GM23338 (cell line): ENCODE measurements at regions not wholly inside any gene's neighbourhood (a gene's known extent, or its start where the extent isn't known, plus 50 kb on each side); places are given as distances from the start of the nearest gene placed in this dataset.

Experiments
- ATAC-seq: fragments of 200-7000 bp; cut with Tn5 transposase; 3 replicates; pipeline ENCODE4 v1.9.1; 2020
- DNase-seq: peaks from one replicate; pipeline ENCODE4 v3.0.0-alpha.2; 2015; ENCODE audit warnings: low spot score
- H2AFZ ChIP-seq: fragments of 200-600 bp; sonication (generic); 2 replicates; pipeline ENCODE4 v1.8.0; 2016; ENCODE audit warnings: antibody characterized with exemption, mild to moderate bottlenecking, moderate library complexity
- H3F3A ChIP-seq: fragments of 200-600 bp; sonication (generic); replicated peaks from 2 replicates; pipeline ENCODE4 v1.8.0; 2017; ENCODE audit warnings: antibody characterized with exemption, mixed run types, low read depth
- H3K27ac ChIP-seq: fragments of 200-600 bp; sonication (generic); 2 replicates; pipeline ENCODE4 v1.6.1; 2016; ENCODE audit warnings: low read depth
- H3K27me3 ChIP-seq: fragments of 200-600 bp; sonication (generic); 2 replicates; pipeline ENCODE4 v1.8.0; 2016; ENCODE audit warnings: mild to moderate bottlenecking, mixed run types, moderate library complexity; ENCODE audit not compliant: insufficient read depth
- H3K36me3 ChIP-seq: fragments of 200-600 bp; sonication (generic); 2 replicates; pipeline ENCODE4 v1.8.0; 2016; ENCODE audit warnings: mild to moderate bottlenecking; ENCODE audit not compliant: insufficient read depth
- H3K4me1 ChIP-seq: fragments of 200-600 bp; sonication (generic); 2 replicates; pipeline ENCODE4 v1.8.0; 2016; ENCODE audit warnings: mild to moderate bottlenecking, moderate library complexity; ENCODE audit not compliant: insufficient read depth
- H3K4me2 ChIP-seq: fragments of 200-600 bp; sonication (generic); 2 replicates; pipeline ENCODE4 v1.7.1; 2017; ENCODE audit warnings: mixed run types
- H3K4me3 ChIP-seq: fragments of 200-600 bp; sonication (generic); 2 replicates; pipeline ENCODE4 v1.6.1; 2016; ENCODE audit warnings: mixed run types
- H3K79me2 ChIP-seq: fragments of 200-600 bp; sonication (generic); replicated peaks from 2 replicates; pipeline ENCODE4 v1.8.0; 2017; ENCODE audit warnings: mild to moderate bottlenecking; ENCODE audit not compliant: insufficient read depth
- H3K9me2 ChIP-seq: fragments of 200-600 bp; sonication (generic); 2 replicates; pipeline ENCODE4 v1.8.0; 2017; ENCODE audit not compliant: insufficient read depth
- H4K20me1 ChIP-seq: fragments of 200-600 bp; sonication (generic); replicated peaks from 2 replicates; pipeline ENCODE4 v1.8.0; 2017; ENCODE audit warnings: mild to moderate bottlenecking; ENCODE audit not compliant: insufficient read depth
- H3K27ac Mint-ChIP-seq: 2 replicates; pipeline ENCODE4 v1.8.0; 2020; ENCODE audit warnings: inconsistent platforms, mild to moderate bottlenecking, moderate library complexity, mixed read lengths
- H3K27me3 Mint-ChIP-seq: 3 replicates; pipeline ENCODE4 v1.8.0; 2022; ENCODE audit warnings: low read depth, mild to moderate bottlenecking, moderate library complexity, mixed read lengths, inconsistent platforms; ENCODE audit not compliant: insufficient read depth, poor library complexity
- H3K36me3 Mint-ChIP-seq: 3 replicates; pipeline ENCODE4 v1.8.0; 2021; ENCODE audit warnings: low read depth, mild to moderate bottlenecking, inconsistent platforms, moderate library complexity, mixed read lengths
- H3K4me1 Mint-ChIP-seq: 3 replicates; pipeline ENCODE4 v1.8.0; 2020; ENCODE audit warnings: mild to moderate bottlenecking, inconsistent platforms, mixed read lengths
- H3K4me3 Mint-ChIP-seq: 3 replicates; pipeline ENCODE4 v1.8.0; 2021; ENCODE audit warnings: moderate library complexity, mild to moderate bottlenecking, inconsistent platforms, mixed read lengths
- H3K9me3 Mint-ChIP-seq: 3 replicates; pipeline ENCODE4 v1.8.0; 2020; ENCODE audit warnings: moderate library complexity, mild to moderate bottlenecking, inconsistent platforms, mixed read lengths
- CREB1 ChIP-seq: fragments of 250-450 bp; sonication (Bioruptor Pico); IDR thresholded peaks from 2 replicates; pipeline ENCODE4 v1.5.0; 2020; ENCODE audit warnings: low read depth, mild to moderate bottlenecking, moderate library complexity
- ETS1 ChIP-seq: IDR thresholded peaks from 2 replicates; pipeline ENCODE4 v1.6.1; 2016; ENCODE audit warnings: antibody characterized with exemption
- EZH2 ChIP-seq: fragments of 200-600 bp; sonication (generic); IDR thresholded peaks from one replicate; pipeline ENCODE4 v1.8.0; 2017; ENCODE audit warnings: antibody characterized with exemption, mild to moderate bottlenecking, low read depth; ENCODE audit not compliant: unreplicated experiment
- EZH2phosphoT487 ChIP-seq: fragments of 200-600 bp; sonication (generic); IDR thresholded peaks from one replicate; pipeline ENCODE4 v1.8.1; 2018; ENCODE audit warnings: antibody characterized with exemption; ENCODE audit not compliant: unreplicated experiment
- JUNB ChIP-seq: IDR thresholded peaks from one replicate; pipeline ENCODE4 v1.6.1; 2016; ENCODE audit warnings: antibody characterized with exemption; ENCODE audit not compliant: unreplicated experiment
- NANOG ChIP-seq: IDR thresholded peaks from 2 replicates; pipeline ENCODE4 v1.6.1; 2016; ENCODE audit warnings: antibody characterized with exemption, borderline replicate concordance
- POLR2AphosphoS5 ChIP-seq: IDR thresholded peaks from 2 replicates; pipeline ENCODE4 v1.6.1; 2016; ENCODE audit warnings: antibody characterized with exemption, low read depth
- STAT1 ChIP-seq: IDR thresholded peaks from one replicate; pipeline ENCODE4 v1.6.1; 2016; ENCODE audit warnings: antibody characterized with exemption; ENCODE audit not compliant: unreplicated experiment
- ZNF114 ChIP-seq: fragments of 250-450 bp; sonication (Bioruptor Pico); IDR thresholded peaks from 2 replicates; pipeline ENCODE4 v1.5.0; 2020; ENCODE audit warnings: mild to moderate bottlenecking, moderate library complexity
- TF ChIP-seq, protein P1 (sequence below): IDR thresholded peaks from one replicate; pipeline ENCODE4 v1.6.1; 2018; ENCODE audit warnings: antibody characterized with exemption; ENCODE audit not compliant: unreplicated experiment
- TF ChIP-seq, protein P2 (sequence below), 2 experiments: fragments of 200-600 bp in 1 of 2; sonication (generic) in 1 of 2; conservative IDR thresholded peaks; 2 replicates each; pipeline versions ENCODE4 v1.5.1 to v1.6.1; 2016 to 2017; ENCODE audit warnings: antibody characterized with exemption in 2 of 2, low read depth in 2 of 2, mild to moderate bottlenecking in 2 of 2, moderate library complexity in 1 of 2
- TF ChIP-seq, protein P3 (sequence below): fragments of 250-450 bp; sonication (Bioruptor Pico); IDR thresholded peaks from 2 replicates; pipeline ENCODE4 v1.5.0; 2020; ENCODE audit warnings: mild to moderate bottlenecking, moderate library complexity

DNA sequence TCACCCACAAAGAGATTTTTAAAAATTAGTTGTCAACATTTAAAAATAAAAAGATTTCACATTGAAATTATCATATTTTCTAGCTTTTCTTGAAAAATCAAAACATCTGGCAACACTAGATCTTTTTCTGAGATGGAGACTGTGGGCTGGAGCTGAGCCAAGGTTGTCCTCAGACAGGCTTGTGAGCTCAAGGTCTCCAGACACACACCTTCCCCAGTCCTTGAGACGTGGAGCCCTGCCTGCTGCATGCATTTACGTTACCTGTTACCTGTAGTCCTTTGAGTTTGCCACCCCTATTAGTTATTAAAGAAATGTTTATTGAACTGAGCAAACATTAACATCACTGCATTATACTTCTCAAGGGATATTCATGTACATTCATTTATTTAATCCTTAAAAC lies 87.5 kb upstream of the TLE1 start:
- H3K36me3 Mint-ChIP-seq = no peaks in the 10 kb centered on the region
- Histone ChIP-seq H3K36me3 (no peaks in the 10 kb centered on the region), H3K4me2 (no peak overlapping the region), H3K9me2 (no peaks in the 10 kb centered on the region), H3K27me3 (no peaks in the 10 kb centered on the region), H3F3A (no peaks in the 10 kb centered on the region), H3K27ac (no peak overlapping the region), H3K4me3 (no peak overlapping the region), H3K4me1 (no peaks in the 10 kb centered on the region), H4K20me1 (no peaks in the 10 kb centered on the region), H3K79me2 (no peaks in the 10 kb centered on the region), H2AFZ (no peak overlapping the region)
- ATAC-seq = no peak
- no peaks in the 10 kb centered on the region for H3K9me3 Mint-ChIP-seq
- no peak overlapping the region for H3K27ac Mint-ChIP-seq
- no peaks in the 10 kb centered on the region for H3K4me1 Mint-ChIP-seq
- TF ChIP-seq NANOG (no peak), STAT1 (no peak), CREB1 (CRISPR knock-in tag) (no peak), POLR2AphosphoS5 (no peak), ZNF114 (CRISPR knock-in tag) (no peak), JUNB (no peak), ETS1 (no peak), EZH2 (no peak), EZH2phosphoT487 (no peak)
- TF ChIP-seq, protein P1, sequence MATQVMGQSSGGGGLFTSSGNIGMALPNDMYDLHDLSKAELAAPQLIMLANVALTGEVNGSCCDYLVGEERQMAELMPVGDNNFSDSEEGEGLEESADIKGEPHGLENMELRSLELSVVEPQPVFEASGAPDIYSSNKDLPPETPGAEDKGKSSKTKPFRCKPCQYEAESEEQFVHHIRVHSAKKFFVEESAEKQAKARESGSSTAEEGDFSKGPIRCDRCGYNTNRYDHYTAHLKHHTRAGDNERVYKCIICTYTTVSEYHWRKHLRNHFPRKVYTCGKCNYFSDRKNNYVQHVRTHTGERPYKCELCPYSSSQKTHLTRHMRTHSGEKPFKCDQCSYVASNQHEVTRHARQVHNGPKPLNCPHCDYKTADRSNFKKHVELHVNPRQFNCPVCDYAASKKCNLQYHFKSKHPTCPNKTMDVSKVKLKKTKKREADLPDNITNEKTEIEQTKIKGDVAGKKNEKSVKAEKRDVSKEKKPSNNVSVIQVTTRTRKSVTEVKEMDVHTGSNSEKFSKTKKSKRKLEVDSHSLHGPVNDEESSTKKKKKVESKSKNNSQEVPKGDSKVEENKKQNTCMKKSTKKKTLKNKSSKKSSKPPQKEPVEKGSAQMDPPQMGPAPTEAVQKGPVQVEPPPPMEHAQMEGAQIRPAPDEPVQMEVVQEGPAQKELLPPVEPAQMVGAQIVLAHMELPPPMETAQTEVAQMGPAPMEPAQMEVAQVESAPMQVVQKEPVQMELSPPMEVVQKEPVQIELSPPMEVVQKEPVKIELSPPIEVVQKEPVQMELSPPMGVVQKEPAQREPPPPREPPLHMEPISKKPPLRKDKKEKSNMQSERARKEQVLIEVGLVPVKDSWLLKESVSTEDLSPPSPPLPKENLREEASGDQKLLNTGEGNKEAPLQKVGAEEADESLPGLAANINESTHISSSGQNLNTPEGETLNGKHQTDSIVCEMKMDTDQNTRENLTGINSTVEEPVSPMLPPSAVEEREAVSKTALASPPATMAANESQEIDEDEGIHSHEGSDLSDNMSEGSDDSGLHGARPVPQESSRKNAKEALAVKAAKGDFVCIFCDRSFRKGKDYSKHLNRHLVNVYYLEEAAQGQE = no peak
- TF ChIP-seq, protein P2, sequence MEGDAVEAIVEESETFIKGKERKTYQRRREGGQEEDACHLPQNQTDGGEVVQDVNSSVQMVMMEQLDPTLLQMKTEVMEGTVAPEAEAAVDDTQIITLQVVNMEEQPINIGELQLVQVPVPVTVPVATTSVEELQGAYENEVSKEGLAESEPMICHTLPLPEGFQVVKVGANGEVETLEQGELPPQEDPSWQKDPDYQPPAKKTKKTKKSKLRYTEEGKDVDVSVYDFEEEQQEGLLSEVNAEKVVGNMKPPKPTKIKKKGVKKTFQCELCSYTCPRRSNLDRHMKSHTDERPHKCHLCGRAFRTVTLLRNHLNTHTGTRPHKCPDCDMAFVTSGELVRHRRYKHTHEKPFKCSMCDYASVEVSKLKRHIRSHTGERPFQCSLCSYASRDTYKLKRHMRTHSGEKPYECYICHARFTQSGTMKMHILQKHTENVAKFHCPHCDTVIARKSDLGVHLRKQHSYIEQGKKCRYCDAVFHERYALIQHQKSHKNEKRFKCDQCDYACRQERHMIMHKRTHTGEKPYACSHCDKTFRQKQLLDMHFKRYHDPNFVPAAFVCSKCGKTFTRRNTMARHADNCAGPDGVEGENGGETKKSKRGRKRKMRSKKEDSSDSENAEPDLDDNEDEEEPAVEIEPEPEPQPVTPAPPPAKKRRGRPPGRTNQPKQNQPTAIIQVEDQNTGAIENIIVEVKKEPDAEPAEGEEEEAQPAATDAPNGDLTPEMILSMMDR (conservative IDR thresholded peaks at IDR 0.05; ENCODE audit: low read depth in 2 of 2) = no peak
- TF ChIP-seq, protein P3, sequence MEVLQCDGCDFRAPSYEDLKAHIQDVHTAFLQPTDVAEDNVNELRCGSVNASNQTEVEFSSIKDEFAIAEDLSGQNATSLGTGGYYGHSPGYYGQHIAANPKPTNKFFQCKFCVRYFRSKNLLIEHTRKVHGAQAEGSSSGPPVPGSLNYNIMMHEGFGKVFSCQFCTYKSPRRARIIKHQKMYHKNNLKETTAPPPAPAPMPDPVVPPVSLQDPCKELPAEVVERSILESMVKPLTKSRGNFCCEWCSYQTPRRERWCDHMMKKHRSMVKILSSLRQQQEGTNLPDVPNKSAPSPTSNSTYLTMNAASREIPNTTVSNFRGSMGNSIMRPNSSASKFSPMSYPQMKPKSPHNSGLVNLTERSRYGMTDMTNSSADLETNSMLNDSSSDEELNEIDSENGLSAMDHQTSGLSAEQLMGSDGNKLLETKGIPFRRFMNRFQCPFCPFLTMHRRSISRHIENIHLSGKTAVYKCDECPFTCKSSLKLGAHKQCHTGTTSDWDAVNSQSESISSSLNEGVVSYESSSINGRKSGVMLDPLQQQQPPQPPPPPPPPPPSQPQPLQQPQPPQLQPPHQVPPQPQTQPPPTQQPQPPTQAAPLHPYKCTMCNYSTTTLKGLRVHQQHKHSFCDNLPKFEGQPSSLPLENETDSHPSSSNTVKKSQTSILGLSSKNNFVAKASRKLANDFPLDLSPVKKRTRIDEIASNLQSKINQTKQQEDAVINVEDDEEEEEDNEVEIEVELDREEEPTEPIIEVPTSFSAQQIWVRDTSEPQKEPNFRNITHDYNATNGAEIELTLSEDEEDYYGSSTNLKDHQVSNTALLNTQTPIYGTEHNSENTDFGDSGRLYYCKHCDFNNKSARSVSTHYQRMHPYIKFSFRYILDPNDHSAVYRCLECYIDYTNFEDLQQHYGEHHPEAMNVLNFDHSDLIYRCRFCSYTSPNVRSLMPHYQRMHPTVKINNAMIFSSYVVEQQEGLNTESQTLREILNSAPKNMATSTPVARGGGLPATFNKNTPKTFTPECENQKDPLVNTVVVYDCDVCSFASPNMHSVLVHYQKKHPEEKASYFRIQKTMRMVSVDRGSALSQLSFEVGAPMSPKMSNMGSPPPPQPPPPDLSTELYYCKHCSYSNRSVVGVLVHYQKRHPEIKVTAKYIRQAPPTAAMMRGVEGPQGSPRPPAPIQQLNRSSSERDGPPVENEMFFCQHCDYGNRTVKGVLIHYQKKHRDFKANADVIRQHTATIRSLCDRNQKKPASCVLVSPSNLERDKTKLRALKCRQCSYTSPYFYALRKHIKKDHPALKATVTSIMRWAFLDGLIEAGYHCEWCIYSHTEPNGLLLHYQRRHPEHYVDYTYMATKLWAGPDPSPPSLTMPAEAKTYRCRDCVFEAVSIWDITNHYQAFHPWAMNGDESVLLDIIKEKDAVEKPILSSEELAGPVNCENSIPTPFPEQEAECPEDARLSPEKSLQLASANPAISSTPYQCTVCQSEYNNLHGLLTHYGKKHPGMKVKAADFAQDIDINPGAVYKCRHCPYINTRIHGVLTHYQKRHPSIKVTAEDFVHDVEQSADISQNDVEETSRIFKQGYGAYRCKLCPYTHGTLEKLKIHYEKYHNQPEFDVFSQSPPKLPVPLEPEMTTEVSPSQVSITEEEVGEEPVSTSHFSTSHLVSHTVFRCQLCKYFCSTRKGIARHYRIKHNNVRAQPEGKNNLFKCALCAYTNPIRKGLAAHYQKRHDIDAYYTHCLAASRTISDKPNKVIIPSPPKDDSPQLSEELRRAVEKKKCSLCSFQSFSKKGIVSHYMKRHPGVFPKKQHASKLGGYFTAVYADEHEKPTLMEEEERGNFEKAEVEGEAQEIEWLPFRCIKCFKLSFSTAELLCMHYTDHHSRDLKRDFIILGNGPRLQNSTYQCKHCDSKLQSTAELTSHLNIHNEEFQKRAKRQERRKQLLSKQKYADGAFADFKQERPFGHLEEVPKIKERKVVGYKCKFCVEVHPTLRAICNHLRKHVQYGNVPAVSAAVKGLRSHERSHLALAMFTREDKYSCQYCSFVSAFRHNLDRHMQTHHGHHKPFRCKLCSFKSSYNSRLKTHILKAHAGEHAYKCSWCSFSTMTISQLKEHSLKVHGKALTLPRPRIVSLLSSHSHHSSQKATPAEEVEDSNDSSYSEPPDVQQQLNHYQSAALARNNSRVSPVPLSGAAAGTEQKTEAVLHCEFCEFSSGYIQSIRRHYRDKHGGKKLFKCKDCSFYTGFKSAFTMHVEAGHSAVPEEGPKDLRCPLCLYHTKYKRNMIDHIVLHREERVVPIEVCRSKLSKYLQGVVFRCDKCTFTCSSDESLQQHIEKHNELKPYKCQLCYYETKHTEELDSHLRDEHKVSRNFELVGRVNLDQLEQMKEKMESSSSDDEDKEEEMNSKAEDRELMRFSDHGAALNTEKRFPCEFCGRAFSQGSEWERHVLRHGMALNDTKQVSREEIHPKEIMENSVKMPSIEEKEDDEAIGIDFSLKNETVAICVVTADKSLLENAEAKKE (CRISPR knock-in tag) = no peak
- H3K4me3 Mint-ChIP-seq = no peak overlapping the region
- DNase-seq = no peak
- H3K27me3 Mint-ChIP-seq = peaks cover 3% of the 10 kb centered on the region
